HepG2 (cell line): ENCODE measurements at regions not wholly inside any gene's neighbourhood (a gene's known extent, or its start where the extent isn't known, plus 50 kb on each side); places are given as distances from the start of the nearest gene placed in this dataset.

ENCODE experiments used
- ATAC-seq: fragments of 200-7000 bp; cut with Tn5 transposase; 3 replicates; pipeline ENCODE4 v1.9.1; 2020; ENCODE audit warnings: mild to moderate bottlenecking, moderate library complexity
- BruUV-seq: library from RNA; stranded (reverse); fragments of 400-500 nt; replicated peaks from 2 replicates; lab custom pipeline; 2021; lab: Mats Ljungman, UMichigan
- CTCF ChIA-PET: fragments of 300-600 bp; formaldehyde crosslinking; extraction: SDS; loops from one replicate; lab custom pipeline; 2021; ENCODE audit warnings: low total read pairs, inconsistent platforms, low intra/inter-chr PET ratio; lab: Yijun Ruan, JAX
- POLR2A ChIA-PET: fragments of 350-600 bp; sonication (Branson Sonifier 250); formaldehyde crosslinking; loops from one replicate; lab custom pipeline; 2020; ENCODE audit warnings: antibody characterized with exemption, inconsistent platforms; lab: Yijun Ruan, JAX
- DNase-seq: peaks from one replicate; pipeline ENCODE4 v3.0.0-alpha.2; 2015; ENCODE audit warnings: low spot score
- FAIRE-seq: peaks from 3 replicates; lab custom pipeline; 2011; peaks lifted over from hg19 to GRCh38; lab: Jason Lieb, UNC
- H2AFZ ChIP-seq: one replicate; pipeline ENCODE4 v1.6.1; 2011; ENCODE audit warnings: low read length, inconsistent platforms
- H3K27ac ChIP-seq: fragments of 300-600 bp; 3 replicates; pipeline ENCODE4 v1.8.0; 2011; ENCODE audit warnings: mixed run types, mild to moderate bottlenecking, mixed read lengths, low read length, inconsistent platforms; ENCODE audit not compliant: insufficient read depth; ENCODE audit errors: extremely low read length
- H3K27me3 ChIP-seq, 2 experiments: fragments of 200-600 bp in 1 of 2; 2 replicates in 1 of 2; 3 replicates in 1 of 2; pipeline versions ENCODE4 v1.6.0 to v1.8.0; 2011; ENCODE audit warnings: low read length in 2 of 2, mild to moderate bottlenecking in 2 of 2, moderate library complexity in 2 of 2, inconsistent platforms in 1 of 2; ENCODE audit not compliant: insufficient read depth in 2 of 2, control insufficient read depth in 1 of 2
- H3K36me3 ChIP-seq, 2 experiments: fragments of 200-600 bp in 1 of 2; replicated peaks in 1 of 2; 2 replicates in 1 of 2; 3 replicates in 1 of 2; pipeline versions ENCODE4 v1.5.1 to v1.8.0; 2011; ENCODE audit warnings: low read length in 2 of 2, inconsistent platforms in 1 of 2; ENCODE audit not compliant: insufficient read depth in 2 of 2, control insufficient read depth in 1 of 2
- H3K4me1 ChIP-seq: 2 replicates; pipeline ENCODE4 v1.5.1; 2012; ENCODE audit warnings: low read length, inconsistent platforms; ENCODE audit not compliant: insufficient read depth
- H3K4me2 ChIP-seq: 2 replicates; pipeline ENCODE4 v1.6.0; 2011; ENCODE audit warnings: low read depth, low read length, inconsistent platforms
- H3K4me3 ChIP-seq, 3 experiments: fragments of 200-600 bp in 1 of 3; sonication (generic), shearing (Covaris generic) in 1 of 3; replicated peaks in 1 of 3; 2 replicates each; pipeline ENCODE4 v1.5.1; 2011 to 2016; ENCODE audit warnings: low read length in 3 of 3, inconsistent platforms in 2 of 3, low read depth in 2 of 3, mild to moderate bottlenecking in 2 of 3, control low read depth in 1 of 3, mixed read lengths in 1 of 3; ENCODE audit not compliant: insufficient read depth in 1 of 3
- H3K79me2 ChIP-seq: one replicate; pipeline ENCODE4 v1.6.1; 2011; ENCODE audit warnings: low read length, inconsistent platforms; ENCODE audit not compliant: insufficient read depth
- H3K9ac ChIP-seq: 2 replicates; pipeline ENCODE4 v1.6.0; 2011; ENCODE audit warnings: mild to moderate bottlenecking, low read depth, low read length, inconsistent platforms; ENCODE audit not compliant: insufficient read depth
- H3K9me3 ChIP-seq: 2 replicates; pipeline ENCODE4 v1.5.1; 2012; ENCODE audit warnings: mild to moderate bottlenecking, low read length
- H4K20me1 ChIP-seq: 2 replicates; pipeline ENCODE4 v1.6.0; 2011; ENCODE audit warnings: inconsistent platforms, mild to moderate bottlenecking, low read length, moderate library complexity; ENCODE audit not compliant: insufficient read depth
- E2F5 ChIP-seq: sonication (generic); formaldehyde crosslinking; conservative IDR thresholded peaks from 2 replicates; pipeline ENCODE4 v1.4.0; 2020; ENCODE audit warnings: missing genetic modification reagents
- RERE ChIP-seq: IDR thresholded peaks from 2 replicates; pipeline ENCODE4 v1.6.1; 2016; ENCODE audit warnings: low read depth, missing genetic modification reagents, missing compliant biosample characterization
- SKIL ChIP-seq: sonication (generic); formaldehyde crosslinking; IDR thresholded peaks from 2 replicates; pipeline ENCODE4 v1.8.0; 2022; ENCODE audit warnings: missing genetic modification reagents, mild to moderate bottlenecking, moderate library complexity, borderline replicate concordance
- ZNF180 ChIP-seq: sonication (generic); formaldehyde crosslinking; IDR thresholded peaks from 2 replicates; pipeline ENCODE4 v1.4.0; 2020; ENCODE audit warnings: low read depth, missing genetic modification reagents, borderline replicate concordance
- ZNF367 ChIP-seq: sonication (generic); formaldehyde crosslinking; IDR thresholded peaks from 2 replicates; pipeline ENCODE4 v1.4.0; 2020; ENCODE audit warnings: missing genetic modification reagents, borderline replicate concordance
- ZNF430 ChIP-seq: sonication (generic); formaldehyde crosslinking; IDR thresholded peaks from 2 replicates; pipeline ENCODE4 v1.9.0; 2021; ENCODE audit warnings: mild to moderate bottlenecking, missing genetic modification reagents
- ZNF652 ChIP-seq: IDR thresholded peaks from 2 replicates; pipeline ENCODE4 v1.6.1; 2016; ENCODE audit warnings: low read depth, borderline replicate concordance
- ZNF790 ChIP-seq: sonication (generic); formaldehyde crosslinking; IDR thresholded peaks from 2 replicates; pipeline ENCODE4 v1.8.0; 2022; ENCODE audit warnings: missing genetic modification reagents, mild to moderate bottlenecking, borderline replicate concordance
- ZNF841 ChIP-seq: sonication (generic); formaldehyde crosslinking; IDR thresholded peaks from 2 replicates; pipeline ENCODE4 v1.8.1; 2023; ENCODE audit warnings: missing genetic modification reagents, borderline replicate concordance
- ZNF879 ChIP-seq: sonication (generic); formaldehyde crosslinking; IDR thresholded peaks from 2 replicates; pipeline ENCODE4 v1.8.1; 2023; ENCODE audit warnings: missing genetic modification reagents
- WGBS: methylation state at CpG from one replicate; pipeline ENCODE4 v1.1.6; 2017; ENCODE audit warnings: low lambda C conversion rate; 5-methylcytosine and 5-hydroxymethylcytosine counted together
- in situ Hi-C: cut with HindIII; loops from 2 replicates; pipeline ENCODE4 v1.10.0; 2017; ENCODE audit warnings: low pct_unique_long_range_greater_than_20kb; ENCODE audit not compliant: extremely low pct_ligation_motif_present
- intact Hi-C: fragments of 100-400 bp; cut with micrococcal nuclease; formaldehyde crosslinking; loops from one replicate; pipeline ENCODE4 v1.10.0; 2022; ENCODE audit not compliant: unreplicated experiment

GRCh38 chr6:113482771-113483170, 374.4 kb upstream of the MARCKS start:
- CTCF ChIA-PET, result no interaction called here
- Histone ChIP-seq H2AFZ (no peak overlapping the region), H3K79me2 (no peaks in the 10 kb centered on the region), H3K27me3 (no peaks in the 10 kb centered on the region; a peak in 1 of 5 replicates), H3K4me1 (peaks cover 11% of the 10 kb centered on the region; the same call in 1 of the 2 replicates), H3K27ac (no peak overlapping the region), H3K4me3 (no peak overlapping the region), H3K9ac (no peak overlapping the region), H4K20me1 (no peaks in the 10 kb centered on the region), H3K9me3 (no peaks in the 10 kb centered on the region), H3K36me3 (no peaks in the 10 kb centered on the region), H3K4me2 (no peak overlapping the region; the same call in 1 of the 2 replicates)
- FAIRE-seq (no peak), DNase-seq (no peak), ATAC-seq (no peak)
- intact Hi-C loops, result no loop called here
- WGBS, result 1% methylated on average over 3 of the region's 3 CpGs
- in situ Hi-C loops, result no loop called here
- no TSS peak for BruUV-seq
- POLR2A ChIA-PET, result no interaction called here
- TF ChIP-seq E2F5 (CRISPR knock-in tag) (no peak), ZNF790 (CRISPR knock-in tag) (no peak), SKIL (CRISPR knock-in tag) (no peak)

- H3K79me2 ChIP-seq, result no peaks in the 10 kb centered on the region
- in situ Hi-C loops, result no loop called here
- BruUV-seq, result no TSS peak
- no peak overlapping the region for H3K27ac ChIP-seq
- intact Hi-C loops, result no loop called here
- whole genome bisulfite sequencing, result 0% methylated on average over 2 of the region's 2 CpGs
- no peak overlapping the region for H3K9ac ChIP-seq
- H3K4me2 ChIP-seq, result no peak overlapping the region
- DNase-seq (no peak), ATAC-seq (peak; percentile 45; the same call in 1 of the 3 replicates), FAIRE-seq (no peak)
- no peaks in the 10 kb centered on the region for H3K36me3 ChIP-seq
- H4K20me1 ChIP-seq, result no peaks in the 10 kb centered on the region
- no peak overlapping the region for H3K4me3 ChIP-seq
- no peaks in the 10 kb centered on the region; a peak in 1 of 5 replicates for H3K27me3 ChIP-seq
- peaks cover 11% of the 10 kb centered on the region; the same call in 1 of the 2 replicates for H3K4me1 ChIP-seq
- H2AFZ ChIP-seq, result no peak overlapping the region
- POLR2A ChIA-PET, result no interaction called here
- CTCF ChIA-PET, result no interaction called here
- H3K9me3 ChIP-seq, result no peaks in the 10 kb centered on the region
- TF ChIP-seq ZNF430 (CRISPR knock-in tag), result no peak
- TF ChIP-seq RERE (CRISPR knock-in tag), result no peak
- TF ChIP-seq ZNF180, result no peak
- TF ChIP-seq ZNF879 (CRISPR knock-in tag), result no peak
- peak; percentile 43; the same call in 1 of the 2 replicates for TF ChIP-seq ZNF652 (CRISPR knock-in tag)
- TF ChIP-seq ZNF841, result no peak
- no peak for TF ChIP-seq ZNF367 (CRISPR knock-in tag)
Measured at GRCh38 chr6:113486199-113486598, 370.9 kb upstream of the MARCKS start.
